Erythroblast (primary cell): ENCODE measurements at regions not wholly inside any gene's neighbourhood (a gene's known extent, or its start where the extent isn't known, plus 50 kb on each side); places are given as distances from the start of the nearest gene placed in this dataset.

ENCODE experiments used
- GATA1 ChIP-seq: IDR thresholded peaks from 2 replicates; pipeline ENCODE4 v1.6.1; 2011; ENCODE audit warnings: low read depth, mild to moderate bottlenecking, control low read depth, low read length, moderate library complexity
- POLR2A ChIP-seq: IDR thresholded peaks from 2 replicates; pipeline ENCODE4 v1.6.1; 2011; ENCODE audit warnings: mild to moderate bottlenecking, low read length

DNA sequence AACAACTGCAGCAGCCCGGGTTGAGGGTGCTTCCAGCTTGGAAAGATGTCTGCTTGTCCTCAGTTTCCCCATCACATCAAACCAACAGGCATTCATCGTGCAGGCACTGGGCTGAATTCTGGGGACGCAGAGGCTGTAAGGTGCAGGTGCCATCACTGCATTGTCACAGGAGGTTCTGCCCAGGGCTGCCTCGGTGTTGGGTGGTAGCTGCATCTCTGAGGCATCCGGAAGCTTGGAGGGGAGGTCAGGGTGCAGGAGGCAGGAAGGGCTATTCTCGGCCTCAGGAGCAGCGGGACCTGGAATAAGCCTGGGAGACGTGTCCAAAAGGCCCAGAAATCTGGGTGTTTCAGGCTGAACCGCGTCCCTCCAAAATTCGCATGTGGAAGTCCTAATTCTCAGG lies 134.6 kb downstream of the HMX1 start:
- TF ChIP-seq POLR2A (no peak), GATA1 (no peak)
